OCI-LY7 (cell line): ENCODE measurements at regions not wholly inside any gene's neighbourhood (a gene's known extent, or its start where the extent isn't known, plus 50 kb on each side); places are given as distances from the start of the nearest gene placed in this dataset.
"Not testable (repeated sequence)": the region's sequence is repeated elsewhere in the genome, so short reads cannot be mapped to it uniquely, and the experiment has no call there.

ENCODE experiments used
- BruUV-seq: library from RNA; stranded (reverse); fragments of 400-500 nt; replicated peaks from 2 replicates; lab custom pipeline; 2021; lab: Mats Ljungman, UMichigan
- CTCF ChIA-PET: fragments of 300-600 bp; sonication (Branson Sonifier 250); formaldehyde crosslinking; loops from one replicate; lab custom pipeline; 2022; ENCODE audit warnings: antibody characterized with exemption; ENCODE audit not compliant: unreplicated experiment; lab: Charles Lee
- POLR2A ChIA-PET: fragments of 300-600 bp; sonication (Branson Sonifier 250); formaldehyde crosslinking; loops from one replicate; lab custom pipeline; 2022; ENCODE audit warnings: antibody characterized with exemption; lab: Charles Lee
- DNase-seq: peaks from one replicate; pipeline ENCODE4 v3.0.0-alpha.2; 2015; ENCODE audit warnings: low spot score
- H2AFZ ChIP-seq: fragments of 200-600 bp; sonication (generic), shearing (Covaris generic); 2 replicates; pipeline ENCODE4 v1.6.1; 2014; ENCODE audit warnings: mild to moderate bottlenecking, antibody characterized with exemption, low read length, moderate library complexity
- H3K27ac ChIP-seq: fragments of 200-600 bp; sonication (generic); 2 replicates; pipeline ENCODE4 v1.5.1; 2014; ENCODE audit warnings: mixed run types, low read depth, mild to moderate bottlenecking, moderate library complexity, low read length, inconsistent platforms; ENCODE audit not compliant: poor library complexity, severe bottlenecking
- H3K36me3 ChIP-seq: fragments of 200-600 bp; sonication (generic); 2 replicates; pipeline ENCODE4 v1.6.1; 2014; ENCODE audit warnings: mild to moderate bottlenecking, antibody characterized with exemption, low read length, moderate library complexity, mixed read lengths; ENCODE audit not compliant: insufficient read depth
- H3K4me1 ChIP-seq: fragments of 200-600 bp; sonication (generic); 2 replicates; pipeline ENCODE4 v1.5.1; 2014; ENCODE audit warnings: mild to moderate bottlenecking, low read length; ENCODE audit not compliant: insufficient read depth, poor library complexity, severe bottlenecking
- H3K4me2 ChIP-seq: fragments of 200-600 bp; sonication (generic); 2 replicates; pipeline ENCODE4 v1.6.1; 2014; ENCODE audit warnings: mild to moderate bottlenecking, low read length
- H3K4me3 ChIP-seq: fragments of 200-600 bp; sonication (generic); 2 replicates; pipeline ENCODE4 v1.5.1; 2014; ENCODE audit warnings: mild to moderate bottlenecking, low read depth, low read length; ENCODE audit not compliant: poor library complexity, severe bottlenecking
- H3K79me2 ChIP-seq: fragments of 200-600 bp; sonication (generic); 2 replicates; pipeline ENCODE4 v1.6.1; 2016; ENCODE audit warnings: low read depth, mild to moderate bottlenecking, low read length, moderate library complexity, mixed read lengths; ENCODE audit not compliant: insufficient read depth
- H3K9me2 ChIP-seq: fragments of 200-600 bp; sonication (generic); 2 replicates; pipeline ENCODE4 v1.6.1; 2016; ENCODE audit warnings: mild to moderate bottlenecking, low read length, mixed read lengths; ENCODE audit not compliant: insufficient read depth
- H3K9me3 ChIP-seq: fragments of 200-600 bp; sonication (generic); 2 replicates; pipeline ENCODE4 v1.6.1; 2014; ENCODE audit warnings: mild to moderate bottlenecking, mixed run types, low read length, mixed read lengths
- H4K20me1 ChIP-seq: fragments of 200-600 bp; sonication (generic); 2 replicates; pipeline ENCODE4 v1.6.1; 2014; ENCODE audit warnings: mild to moderate bottlenecking, antibody characterized with exemption, low read length, moderate library complexity, mixed read lengths; ENCODE audit not compliant: insufficient read depth
- EZH2phosphoT487 ChIP-seq: fragments of 200-600 bp; sonication (generic); IDR thresholded peaks from 2 replicates; pipeline ENCODE4 v1.6.1; 2018; ENCODE audit warnings: low read depth, borderline replicate concordance, mild to moderate bottlenecking, mixed run types, antibody characterized with exemption, low read length, moderate library complexity, mixed read lengths
- intact Hi-C: fragments of 100-400 bp; cut with micrococcal nuclease; formaldehyde crosslinking; loops from one replicate; pipeline ENCODE4 v1.10.0; 2022; ENCODE audit not compliant: unreplicated experiment
- TF ChIP-seq, protein P1 (sequence below): fragments of 200-600 bp; sonication (generic); conservative IDR thresholded peaks from 2 replicates; pipeline ENCODE4 v1.5.1; 2014; ENCODE audit warnings: mild to moderate bottlenecking, antibody characterized with exemption, low read length, moderate library complexity, mixed read lengths

- H3K36me3 ChIP-seq: no peaks in the 10 kb centered on the region
- no peak for TF ChIP-seq EZH2phosphoT487
- TF ChIP-seq, protein P1, sequence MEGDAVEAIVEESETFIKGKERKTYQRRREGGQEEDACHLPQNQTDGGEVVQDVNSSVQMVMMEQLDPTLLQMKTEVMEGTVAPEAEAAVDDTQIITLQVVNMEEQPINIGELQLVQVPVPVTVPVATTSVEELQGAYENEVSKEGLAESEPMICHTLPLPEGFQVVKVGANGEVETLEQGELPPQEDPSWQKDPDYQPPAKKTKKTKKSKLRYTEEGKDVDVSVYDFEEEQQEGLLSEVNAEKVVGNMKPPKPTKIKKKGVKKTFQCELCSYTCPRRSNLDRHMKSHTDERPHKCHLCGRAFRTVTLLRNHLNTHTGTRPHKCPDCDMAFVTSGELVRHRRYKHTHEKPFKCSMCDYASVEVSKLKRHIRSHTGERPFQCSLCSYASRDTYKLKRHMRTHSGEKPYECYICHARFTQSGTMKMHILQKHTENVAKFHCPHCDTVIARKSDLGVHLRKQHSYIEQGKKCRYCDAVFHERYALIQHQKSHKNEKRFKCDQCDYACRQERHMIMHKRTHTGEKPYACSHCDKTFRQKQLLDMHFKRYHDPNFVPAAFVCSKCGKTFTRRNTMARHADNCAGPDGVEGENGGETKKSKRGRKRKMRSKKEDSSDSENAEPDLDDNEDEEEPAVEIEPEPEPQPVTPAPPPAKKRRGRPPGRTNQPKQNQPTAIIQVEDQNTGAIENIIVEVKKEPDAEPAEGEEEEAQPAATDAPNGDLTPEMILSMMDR: peak; percentile 93
- peak; percentile 75 for DNase-seq
- ChIA-PET POLR2A (no interaction called here), CTCF (interaction anchor here (0.6 kb wide), 1 partner anchor 130 kb away, joined by 3 read pairs; no protein-coding TSS in a partner anchor)
- no peaks in the 10 kb centered on the region for H4K20me1 ChIP-seq
- no peak overlapping the region for H2AFZ ChIP-seq
- no peaks in the 10 kb centered on the region for H3K9me2 ChIP-seq
- intact Hi-C loops: loop anchor here (1.0 to 5.0 kb wide), 2 partner anchors 386 to 633 kb away; no protein-coding TSS in a partner anchor
- no TSS peak for BruUV-seq
- H3K27ac ChIP-seq: no peak overlapping the region
- H3K4me1 ChIP-seq: no peaks in the 10 kb centered on the region
- no peak overlapping the region for H3K4me3 ChIP-seq
- no peak overlapping the region for H3K4me2 ChIP-seq
- H3K79me2 ChIP-seq: no peaks in the 10 kb centered on the region
- H3K9me3 ChIP-seq: no peaks in the 10 kb centered on the region
Measured at GRCh38 chr11:129750343-129751292, 65.0 kb upstream of the TMEM45B start.

GRCh38 chr11:129751511-129751910 is 64.1 kb upstream of the TMEM45B start:
- no peak overlapping the region for H2AFZ ChIP-seq
- H4K20me1 ChIP-seq: no peaks in the 10 kb centered on the region
- H3K27ac ChIP-seq: no peak overlapping the region
- TF ChIP-seq, protein P1: no peak
- no peak for TF ChIP-seq EZH2phosphoT487
- no peak overlapping the region for H3K4me3 ChIP-seq
- H3K9me2 ChIP-seq: no peaks in the 10 kb centered on the region
- ChIA-PET CTCF (no interaction called here), POLR2A (no interaction called here)
- H3K9me3 ChIP-seq: no peaks in the 10 kb centered on the region
- DNase-seq: no peak
- H3K4me2 ChIP-seq: no peak overlapping the region
- H3K79me2 ChIP-seq: no peaks in the 10 kb centered on the region
- no peaks in the 10 kb centered on the region for H3K36me3 ChIP-seq
- intact Hi-C loops: loop anchor here (1.0 to 5.0 kb wide), 2 partner anchors 387 to 634 kb away; no protein-coding TSS in a partner anchor
- no peaks in the 10 kb centered on the region for H3K4me1 ChIP-seq
- BruUV-seq: no TSS peak

- CTCF ChIA-PET, H3K9me3 ChIP-seq, H3K4me1 ChIP-seq, H3K4me3 ChIP-seq, H3K4me2 ChIP-seq, H3K36me3 ChIP-seq, H2AFZ ChIP-seq, DNase-seq, H4K20me1 ChIP-seq, H3K9me2 ChIP-seq, H3K79me2 ChIP-seq, BruUV-seq, POLR2A ChIA-PET, H3K27ac ChIP-seq: not testable (repeated sequence)
- intact Hi-C loops: loop anchor here (10.0 kb wide), 1 partner anchor 371 kb away; no protein-coding TSS in a partner anchor
Measured at GRCh38 chr11:129763569-129763968, 52.1 kb upstream of the TMEM45B start.

- H3K9me3 ChIP-seq, CTCF ChIA-PET, H3K4me2 ChIP-seq, H3K36me3 ChIP-seq, H3K79me2 ChIP-seq, H3K9me2 ChIP-seq, H4K20me1 ChIP-seq, H3K4me1 ChIP-seq, DNase-seq, H2AFZ ChIP-seq, H3K4me3 ChIP-seq, H3K27ac ChIP-seq, BruUV-seq: not testable (repeated sequence)
- intact Hi-C loops: loop anchor here (10.0 kb wide), 1 partner anchor 371 kb away; no protein-coding TSS in a partner anchor
- POLR2A ChIA-PET: interaction anchor here (0.7 kb wide), 1 partner anchor 733 kb away, joined by 3 read pairs; no protein-coding TSS in a partner anchor
Measured at GRCh38 chr11:129764204-129764603, 51.4 kb upstream of the TMEM45B start.
